SK-N-SH (cell line): ENCODE measurements at regions not wholly inside any gene's neighbourhood (a gene's known extent, or its start where the extent isn't known, plus 50 kb on each side); places are given as distances from the start of the nearest gene placed in this dataset.

Source experiments
- CTCF ChIA-PET: fragments of 300-600, 350-600 bp; formaldehyde crosslinking; extraction: SDS; loops from one replicate; lab custom pipeline; 2021; lab: Yijun Ruan, JAX
- POLR2A ChIA-PET: fragments of 350-600 bp; sonication (Branson Sonifier 250); formaldehyde crosslinking; extraction: SDS; loops from one replicate; lab custom pipeline; 2020; ENCODE audit warnings: antibody characterized with exemption, inconsistent platforms; lab: Yijun Ruan, JAX
- DNase-seq: peaks from one replicate; pipeline ENCODE4 v3.0.0; 2012
- H2AFZ ChIP-seq: fragments of 200-600 bp; sonication (generic); 2 replicates; pipeline ENCODE4 v1.8.1; 2016; ENCODE audit warnings: antibody characterized with exemption, mild to moderate bottlenecking, low read depth
- H3F3A ChIP-seq: fragments of 200-600 bp; sonication (generic); replicated peaks from 2 replicates; pipeline ENCODE3; 2016; ENCODE audit warnings: antibody characterized with exemption, mild to moderate bottlenecking; ENCODE audit not compliant: insufficient read depth
- H3K27ac ChIP-seq, 2 experiments: fragments of 200-500 bp in 1 of 2; fragments of 200-600 bp in 1 of 2; sonication (Bioruptor generic) in 1 of 2; sonication (generic), shearing (Covaris generic) in 1 of 2; 2 replicates each; pipeline versions ENCODE4 v1.5.1 to v1.6.1; 2014 to 2016; ENCODE audit warnings: low read depth in 2 of 2, inconsistent platforms in 1 of 2, low read length in 1 of 2, mild to moderate bottlenecking in 1 of 2, mixed read lengths in 1 of 2
- H3K27me3 ChIP-seq: fragments of 200-600 bp; sonication (generic), shearing (Covaris generic); 2 replicates; pipeline ENCODE4 v1.6.1; 2016; ENCODE audit warnings: mixed run types; ENCODE audit not compliant: insufficient read depth
- H3K36me3 ChIP-seq, 2 experiments: fragments of 200-500 bp in 1 of 2; fragments of 200-600 bp in 1 of 2; sonication (Bioruptor generic) in 1 of 2; sonication (generic) in 1 of 2; replicated peaks in 1 of 2; 2 replicates each; pipeline versions ENCODE3 to v1.5.1; 2014 to 2016; ENCODE audit warnings: low read length in 1 of 2, mild to moderate bottlenecking in 1 of 2; ENCODE audit not compliant: insufficient read depth in 2 of 2, control insufficient read depth in 1 of 2
- H3K4me1 ChIP-seq, 2 experiments: fragments of 200-500 bp in 1 of 2; fragments of 200-600 bp in 1 of 2; sonication (Bioruptor generic) in 1 of 2; sonication (generic), shearing (Covaris generic) in 1 of 2; 2 replicates each; pipeline versions ENCODE4 v1.5.1 to v1.6.1; 2014 to 2016; ENCODE audit warnings: low read depth in 1 of 2, low read length in 1 of 2, mixed run types in 1 of 2; ENCODE audit not compliant: insufficient read depth in 2 of 2, control insufficient read depth in 1 of 2
- H3K4me2 ChIP-seq: fragments of 200-600 bp; sonication (generic), shearing (Covaris generic); 2 replicates; pipeline ENCODE4 v1.6.1; 2017; ENCODE audit warnings: mixed run types
- H3K4me3 ChIP-seq, 2 experiments: fragments of 200-500 bp in 1 of 2; fragments of 200-600 bp in 1 of 2; sonication (Bioruptor generic) in 1 of 2; sonication (generic), shearing (Covaris generic) in 1 of 2; 2 replicates each; pipeline versions ENCODE4 v1.5.1 to v1.8.1; 2014 to 2016; ENCODE audit warnings: low read depth in 2 of 2, inconsistent platforms in 1 of 2, low read length in 1 of 2, mild to moderate bottlenecking in 1 of 2, mixed read lengths in 1 of 2, moderate library complexity in 1 of 2
- H3K79me2 ChIP-seq: fragments of 200-600 bp; sonication (generic); 2 replicates; pipeline ENCODE4 v1.8.1; 2017; ENCODE audit warnings: mild to moderate bottlenecking; ENCODE audit not compliant: insufficient read depth
- H3K9ac ChIP-seq: fragments of 200-600 bp; sonication (generic); 2 replicates; pipeline ENCODE4 v1.6.1; 2017; ENCODE audit warnings: mixed run types
- H3K9me2 ChIP-seq: fragments of 200-600 bp; sonication (generic); 2 replicates; pipeline ENCODE4 v1.6.1; 2017; ENCODE audit warnings: mixed run types
- H3K9me3 ChIP-seq: fragments of 200-600 bp; sonication (generic); 2 replicates; pipeline ENCODE4 v1.6.1; 2017; ENCODE audit warnings: mixed run types, mild to moderate bottlenecking, moderate library complexity
- H4K20me1 ChIP-seq: fragments of 200-600 bp; sonication (generic); 2 replicates; pipeline ENCODE4 v1.6.1; 2017; ENCODE audit warnings: mild to moderate bottlenecking, mixed run types; ENCODE audit not compliant: insufficient read depth
- CTCF ChIP-seq: fragments of 200-600 bp; sonication (generic); IDR thresholded peaks from 2 replicates; pipeline ENCODE4 v1.6.1; 2017; ENCODE audit warnings: antibody characterized with exemption, mild to moderate bottlenecking, moderate library complexity
- EP300 ChIP-seq, 2 experiments: IDR thresholded peaks; 2 replicates each; pipeline versions ENCODE4 v1.4.0 to v1.6.1; 2012; ENCODE audit warnings: borderline replicate concordance in 1 of 2, low read depth in 1 of 2, low read length in 1 of 2
- EZH2phosphoT487 ChIP-seq: fragments of 200-600 bp; sonication (generic); IDR thresholded peaks from 2 replicates; pipeline ENCODE4 v1.6.1; 2017; ENCODE audit warnings: low read depth, mixed run types, mild to moderate bottlenecking, antibody characterized with exemption, moderate library complexity, borderline replicate concordance
- FOXM1 ChIP-seq: IDR thresholded peaks from 2 replicates; pipeline ENCODE4 v1.4.0; 2012; ENCODE audit warnings: low read depth, mild to moderate bottlenecking
- GABPA ChIP-seq: IDR thresholded peaks from 2 replicates; pipeline ENCODE4 v1.4.0; 2012; ENCODE audit warnings: low read depth, mild to moderate bottlenecking
- GATA2 ChIP-seq: sonication (generic); formaldehyde crosslinking; IDR thresholded peaks from 2 replicates; pipeline ENCODE4 v1.5.0; 2020; ENCODE audit warnings: mild to moderate bottlenecking, missing genetic modification reagents
- IRF3 ChIP-seq: fragments of 150-350 bp; IDR thresholded peaks from 2 replicates; pipeline ENCODE4 v1.6.1; 2016; ENCODE audit warnings: mild to moderate bottlenecking, low read depth, low read length
- MXI1 ChIP-seq: IDR thresholded peaks from 2 replicates; pipeline ENCODE4 v1.6.1; 2012; ENCODE audit warnings: mild to moderate bottlenecking, low read depth, low read length, improper control_type of control experiment
- NRF1 ChIP-seq: IDR thresholded peaks from 2 replicates; pipeline ENCODE4 v1.6.1; 2012; ENCODE audit warnings: low read depth, mild to moderate bottlenecking, low read length
- POLR2AphosphoS5 ChIP-seq: IDR thresholded peaks from 2 replicates; pipeline ENCODE4 v1.6.1; 2012; ENCODE audit warnings: low read depth, low read length
- RAD21 ChIP-seq: IDR thresholded peaks from 2 replicates; pipeline ENCODE4 v1.6.1; 2012; ENCODE audit warnings: mild to moderate bottlenecking, low read length
- REST ChIP-seq: IDR thresholded peaks from 2 replicates; pipeline ENCODE4 v1.6.1; 2012; ENCODE audit warnings: mild to moderate bottlenecking, low read depth, low read length, moderate library complexity
- SIN3A ChIP-seq: IDR thresholded peaks from 2 replicates; pipeline ENCODE4 v1.6.1; 2012; ENCODE audit warnings: low read depth, mild to moderate bottlenecking, low read length, moderate library complexity, borderline replicate concordance
- SMC3 ChIP-seq: IDR thresholded peaks from 2 replicates; pipeline ENCODE4 v1.6.1; 2012; ENCODE audit warnings: low read depth, low read length, improper control_type of control experiment
- TEAD4 ChIP-seq: IDR thresholded peaks from 2 replicates; pipeline ENCODE4 v1.4.0; 2012; ENCODE audit warnings: mild to moderate bottlenecking, borderline replicate concordance; ENCODE audit not compliant: insufficient read depth
- WGBS: methylation state at CpG from one replicate; pipeline ENCODE4 v1.1.6; 2017; ENCODE audit warnings: low lambda C conversion rate; 5-methylcytosine and 5-hydroxymethylcytosine counted together

GRCh38 chr3:110491413-110491812 lies 580.2 kb upstream of the NECTIN3 start:
- no peak for DNase-seq
- Histone ChIP-seq H3K79me2 (no peaks in the 10 kb centered on the region), H3K4me2 (no peak overlapping the region), H3K9me3 (peaks cover 9% of the 10 kb centered on the region; the same call in 1 of the 2 replicates), H3K9me2 (no peaks in the 10 kb centered on the region), H3F3A (no peaks in the 10 kb centered on the region), H3K36me3 (no peaks in the 10 kb centered on the region), H3K4me1 (no peaks in the 10 kb centered on the region), H3K9ac (no peak overlapping the region), H3K4me3 (no peak overlapping the region), H4K20me1 (no peaks in the 10 kb centered on the region), H3K27ac (no peak overlapping the region), H3K27me3 (no peaks in the 10 kb centered on the region), H2AFZ (no peak overlapping the region)
- 90% methylated on average over 4 of the region's 4 CpGs for WGBS
- TF ChIP-seq GABPA (no peak), SMC3 (no peak), CTCF (no peak), EZH2phosphoT487 (no peak), MXI1 (no peak), RAD21 (no peak), IRF3 (no peak), SIN3A (no peak), FOXM1 (no peak), POLR2AphosphoS5 (no peak), EP300 (IDR thresholded peaks at IDR 0.05; ENCODE audit: borderline replicate concordance in 1 of 2, low read depth in 1 of 2, low read length in 1 of 2) (no peak), REST (no peak), NRF1 (no peak), TEAD4 (no peak), GATA2 (CRISPR knock-in tag) (no peak)
- POLR2A ChIA-PET: no interaction called here
- CTCF ChIA-PET: no interaction called here
